RWPE2 (cell line): ENCODE measurements at regions not wholly inside any gene's neighbourhood (a gene's known extent, or its start where the extent isn't known, plus 50 kb on each side); places are given as distances from the start of the nearest gene placed in this dataset.
A peak's percentile ranks its signal among the peaks of the same experiment; 100 is the strongest.

Source experiments
- ATAC-seq: fragments of 200-7000 bp; cut with Tn5 transposase; 3 replicates; pipeline ENCODE4 v1.9.1; 2021; ENCODE audit warnings: low read depth
- DNase-seq: peaks from one replicate; pipeline ENCODE4 v3.0.0-alpha.2; 2020; ENCODE audit warnings: low spot score
- H3K27ac ChIP-seq: fragments of 450-650 bp; 2 replicates; pipeline ENCODE4 v1.5.1; 2017; ENCODE audit warnings: mild to moderate bottlenecking; ENCODE audit not compliant: poor library complexity, severe bottlenecking
- H3K27me3 ChIP-seq: fragments of 250-450 bp; sonication (Bioruptor Pico); 2 replicates; pipeline ENCODE4 v1.5.1; 2021; ENCODE audit warnings: mild to moderate bottlenecking, moderate library complexity; ENCODE audit not compliant: insufficient read depth, poor library complexity, severe bottlenecking
- H3K36me3 ChIP-seq: fragments of 250-450 bp; sonication (Bioruptor Pico); 2 replicates; pipeline ENCODE4 v1.5.1; 2020; ENCODE audit warnings: low read depth, mild to moderate bottlenecking, moderate library complexity
- H3K4me1 ChIP-seq: fragments of 250-450 bp; sonication (Bioruptor Pico); 2 replicates; pipeline ENCODE4 v1.5.1; 2021; ENCODE audit warnings: mild to moderate bottlenecking, moderate library complexity; ENCODE audit not compliant: insufficient read depth, poor library complexity, severe bottlenecking
- H3K4me3 ChIP-seq: fragments of 250-450 bp; sonication (Bioruptor Pico); 2 replicates; pipeline ENCODE4 v1.5.1; 2021; ENCODE audit warnings: mild to moderate bottlenecking, moderate library complexity; ENCODE audit not compliant: severe bottlenecking
- H3K9me3 ChIP-seq: fragments of 250-450 bp; sonication (Bioruptor Pico); 2 replicates; pipeline ENCODE4 v1.5.1; 2021; ENCODE audit warnings: mild to moderate bottlenecking, moderate library complexity; ENCODE audit not compliant: severe bottlenecking
- CTCF ChIP-seq: fragments of 450-650 bp; IDR thresholded peaks from one replicate; pipeline ENCODE4 v1.5.1; 2017; ENCODE audit warnings: mild to moderate bottlenecking, moderate library complexity; ENCODE audit not compliant: poor library complexity, severe bottlenecking

- H3K36me3 ChIP-seq = no peaks in the 10 kb centered on the region
- no peaks in the 10 kb centered on the region for H3K9me3 ChIP-seq
- no peak for TF ChIP-seq CTCF
- H3K4me1 ChIP-seq = no peaks in the 10 kb centered on the region
- DNase-seq (no peak), ATAC-seq (no peak)
- H3K4me3 ChIP-seq = no peak overlapping the region
- no peaks in the 10 kb centered on the region for H3K27me3 ChIP-seq
- no peak overlapping the region for H3K27ac ChIP-seq
These were observed 269.4 kb downstream of the TCF7L2 start for GRCh38 chr10:113219446-113219845.

- peak; percentile 52; the same call in 1 of the 3 replicates for ATAC-seq
- H3K9me3 ChIP-seq = no peaks in the 10 kb centered on the region
- no peaks in the 10 kb centered on the region for H3K4me1 ChIP-seq
- H3K4me3 ChIP-seq = no peak overlapping the region
- H3K27me3 ChIP-seq = no peaks in the 10 kb centered on the region
- no peak for TF ChIP-seq CTCF
- H3K36me3 ChIP-seq = no peaks in the 10 kb centered on the region
- DNase-seq = no peak
- H3K27ac ChIP-seq = no peak overlapping the region
These were observed 271.7 kb downstream of the TCF7L2 start for GRCh38 chr10:113221756-113222168.

- TF ChIP-seq CTCF = no peak
- Histone ChIP-seq H3K9me3 (no peaks in the 10 kb centered on the region), H3K36me3 (no peaks in the 10 kb centered on the region), H3K27me3 (no peaks in the 10 kb centered on the region), H3K4me3 (no peak overlapping the region), H3K4me1 (no peaks in the 10 kb centered on the region), H3K27ac (no peak overlapping the region)
- ATAC-seq (no peak), DNase-seq (no peak)
These were observed 272.2 kb downstream of the TCF7L2 start for GRCh38 chr10:113222207-113222606.

- ATAC-seq (no peak), DNase-seq (no peak)
- Histone ChIP-seq H3K27me3 (no peaks in the 10 kb centered on the region), H3K9me3 (no peaks in the 10 kb centered on the region), H3K4me3 (no peak overlapping the region), H3K4me1 (no peaks in the 10 kb centered on the region), H3K36me3 (no peaks in the 10 kb centered on the region), H3K27ac (no peak overlapping the region)
- TF ChIP-seq CTCF = no peak
These were observed 275.3 kb downstream of the TCF7L2 start for GRCh38 chr10:113225364-113225763.

- no peak for DNase-seq
- TF ChIP-seq CTCF = no peak
- Histone ChIP-seq H3K9me3 (no peaks in the 10 kb centered on the region), H3K27ac (no peak overlapping the region), H3K4me3 (no peak overlapping the region), H3K27me3 (no peaks in the 10 kb centered on the region), H3K4me1 (no peaks in the 10 kb centered on the region), H3K36me3 (no peaks in the 10 kb centered on the region)
- ATAC-seq = no peak
These were observed 275.9 kb downstream of the TCF7L2 start for GRCh38 chr10:113225903-113226302.
